IPS-18a (cell line): ENCODE measurements at regions not wholly inside any gene's neighbourhood (a gene's known extent, or its start where the extent isn't known, plus 50 kb on each side); places are given as distances from the start of the nearest gene placed in this dataset.

Experiments used
- H3K27ac ChIP-seq: one replicate; pipeline ENCODE4 v1.5.1; 2013; ENCODE audit warnings: low read length
- H3K27me3 ChIP-seq: one replicate; pipeline ENCODE4 v1.6.1; 2013; ENCODE audit warnings: mild to moderate bottlenecking, low read length; ENCODE audit not compliant: control insufficient read depth, insufficient read depth
- H3K36me3 ChIP-seq: one replicate; pipeline ENCODE4 v1.6.1; 2013; ENCODE audit warnings: low read depth, low read length; ENCODE audit not compliant: control insufficient read depth
- H3K4me1 ChIP-seq: one replicate; pipeline ENCODE4 v1.6.1; 2013; ENCODE audit warnings: low read depth, low read length; ENCODE audit not compliant: control insufficient read depth
- H3K4me3 ChIP-seq: one replicate; pipeline ENCODE4 v1.5.1; 2013; ENCODE audit warnings: low read length
- H3K9ac ChIP-seq: one replicate; pipeline ENCODE4 v1.6.1; 2013; ENCODE audit warnings: mild to moderate bottlenecking, low read length, moderate library complexity
- H3K9me3 ChIP-seq: one replicate; pipeline ENCODE4 v1.6.1; 2013; ENCODE audit warnings: low read depth, low read length; ENCODE audit not compliant: control insufficient read depth

DNA sequence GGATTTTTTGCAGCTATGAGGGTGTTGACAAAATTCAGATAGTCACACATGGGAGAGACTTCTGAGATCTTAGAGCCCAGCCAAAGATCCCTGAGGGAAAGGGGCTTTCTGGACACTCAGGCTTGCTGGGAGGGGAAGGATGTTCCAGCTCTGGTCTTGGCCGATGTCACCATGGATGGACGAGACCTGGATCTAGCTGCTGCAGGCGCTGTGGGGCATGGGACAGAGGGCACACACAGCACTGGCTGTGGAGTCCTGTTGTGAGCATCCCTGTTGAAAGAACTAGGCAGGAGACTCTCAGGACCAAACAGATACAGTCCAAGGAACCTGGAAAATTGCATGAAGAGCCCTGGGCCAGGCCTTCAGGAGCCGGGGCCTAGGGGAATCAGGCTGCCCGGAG lies 80.1 kb upstream of the SDK2 start:
- no peak overlapping the region for H3K9ac ChIP-seq
- H3K36me3 ChIP-seq: no peaks in the 10 kb centered on the region
- no peak overlapping the region for H3K27ac ChIP-seq
- no peaks in the 10 kb centered on the region for H3K27me3 ChIP-seq
- H3K4me1 ChIP-seq: no peaks in the 10 kb centered on the region
- H3K4me3 ChIP-seq: no peak overlapping the region
- H3K9me3 ChIP-seq: no peaks in the 10 kb centered on the region

GRCh38 chr17:73724990-73725389 lies 80.7 kb upstream of the SDK2 start:
- H3K27me3 ChIP-seq: no peaks in the 10 kb centered on the region

GRCh38 chr17:73725794-73726515 lies 81.7 kb upstream of the SDK2 start:
- no peak overlapping the region for H3K4me3 ChIP-seq
- H3K9ac ChIP-seq: no peak overlapping the region
- no peaks in the 10 kb centered on the region for H3K4me1 ChIP-seq
- H3K27ac ChIP-seq: no peak overlapping the region
- no peaks in the 10 kb centered on the region for H3K27me3 ChIP-seq
- H3K9me3 ChIP-seq: no peaks in the 10 kb centered on the region
- H3K36me3 ChIP-seq: no peaks in the 10 kb centered on the region

More at GRCh38 chr17:73724990-73725389, 80.7 kb upstream of the SDK2 start:
- Histone ChIP-seq H3K27ac (no peak overlapping the region), H3K9ac (no peak overlapping the region), H3K4me1 (no peaks in the 10 kb centered on the region), H3K9me3 (no peaks in the 10 kb centered on the region), H3K36me3 (no peaks in the 10 kb centered on the region), H3K4me3 (no peak overlapping the region)

GRCh38 chr17:73727941-73728340 lies 83.7 kb upstream of the SDK2 start:
- Histone ChIP-seq H3K27ac (no peak overlapping the region), H3K9ac (no peak overlapping the region), H3K36me3 (no peaks in the 10 kb centered on the region), H3K4me1 (no peaks in the 10 kb centered on the region), H3K9me3 (no peaks in the 10 kb centered on the region), H3K4me3 (no peak overlapping the region), H3K27me3 (no peaks in the 10 kb centered on the region)

GRCh38 chr17:73729101-73729500 lies 84.9 kb upstream of the SDK2 start:
- Histone ChIP-seq H3K9ac (no peak overlapping the region), H3K4me1 (no peaks in the 10 kb centered on the region), H3K4me3 (no peak overlapping the region), H3K27me3 (no peaks in the 10 kb centered on the region), H3K36me3 (no peaks in the 10 kb centered on the region), H3K9me3 (no peaks in the 10 kb centered on the region), H3K27ac (no peak overlapping the region)

GRCh38 chr17:73731733-73732132 lies 87.5 kb upstream of the SDK2 start:
- Histone ChIP-seq H3K27ac (no peak overlapping the region), H3K4me3 (no peak overlapping the region), H3K9me3 (no peaks in the 10 kb centered on the region), H3K9ac (no peak overlapping the region), H3K4me1 (peaks cover 4% of the 10 kb centered on the region), H3K27me3 (no peaks in the 10 kb centered on the region), H3K36me3 (no peaks in the 10 kb centered on the region)

GRCh38 chr17:73733517-73733916 lies 89.3 kb upstream of the SDK2 start:
- H3K9ac ChIP-seq: no peak overlapping the region
- H3K27me3 ChIP-seq: no peaks in the 10 kb centered on the region
- no peaks in the 10 kb centered on the region for H3K36me3 ChIP-seq
- H3K4me3 ChIP-seq: no peak overlapping the region
- H3K4me1 ChIP-seq: peaks cover 4% of the 10 kb centered on the region
- no peak overlapping the region for H3K27ac ChIP-seq
- H3K9me3 ChIP-seq: no peaks in the 10 kb centered on the region

GRCh38 chr17:73735245-73735644 lies 91.0 kb upstream of the SDK2 start:
- H3K27me3 ChIP-seq: no peaks in the 10 kb centered on the region
- no peaks in the 10 kb centered on the region for H3K9me3 ChIP-seq
- H3K27ac ChIP-seq: no peak overlapping the region
- peaks cover 4% of the 10 kb centered on the region for H3K4me1 ChIP-seq
- H3K9ac ChIP-seq: no peak overlapping the region
- no peaks in the 10 kb centered on the region for H3K36me3 ChIP-seq
- no peak overlapping the region for H3K4me3 ChIP-seq

- Histone ChIP-seq H3K27ac (no peak overlapping the region), H3K9ac (no peak overlapping the region), H3K27me3 (no peaks in the 10 kb centered on the region), H3K4me3 (no peak overlapping the region), H3K36me3 (no peaks in the 10 kb centered on the region), H3K9me3 (no peaks in the 10 kb centered on the region), H3K4me1 (peaks cover 9% of the 10 kb centered on the region)
Measured at GRCh38 chr17:73738751-73739575, 94.7 kb upstream of the SDK2 start.

DNA sequence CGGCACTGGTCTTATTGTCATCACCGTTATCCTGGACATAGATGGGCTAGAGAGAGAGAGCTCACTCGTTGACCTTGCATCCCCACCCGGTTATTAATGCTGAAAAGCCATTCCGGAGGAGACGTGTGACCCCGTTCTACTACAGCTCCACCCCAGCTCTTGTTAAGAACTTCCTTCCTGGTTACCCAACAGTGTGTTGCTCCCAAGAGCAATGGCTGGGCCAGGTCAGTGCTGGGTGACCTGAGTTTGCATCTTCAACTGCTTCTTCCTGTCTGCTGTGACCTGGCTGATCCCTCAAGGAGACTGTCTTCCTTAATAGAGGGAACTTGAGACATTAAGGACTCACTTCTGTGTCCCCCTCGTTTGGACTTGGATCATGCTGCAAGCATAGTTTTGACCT lies 96.1 kb upstream of the SDK2 start:
- H3K9me3 ChIP-seq: no peaks in the 10 kb centered on the region
- H3K4me1 ChIP-seq: peaks cover 9% of the 10 kb centered on the region
- no peak overlapping the region for H3K27ac ChIP-seq
- no peaks in the 10 kb centered on the region for H3K36me3 ChIP-seq
- H3K4me3 ChIP-seq: no peak overlapping the region
- no peaks in the 10 kb centered on the region for H3K27me3 ChIP-seq
- no peak overlapping the region for H3K9ac ChIP-seq

DNA sequence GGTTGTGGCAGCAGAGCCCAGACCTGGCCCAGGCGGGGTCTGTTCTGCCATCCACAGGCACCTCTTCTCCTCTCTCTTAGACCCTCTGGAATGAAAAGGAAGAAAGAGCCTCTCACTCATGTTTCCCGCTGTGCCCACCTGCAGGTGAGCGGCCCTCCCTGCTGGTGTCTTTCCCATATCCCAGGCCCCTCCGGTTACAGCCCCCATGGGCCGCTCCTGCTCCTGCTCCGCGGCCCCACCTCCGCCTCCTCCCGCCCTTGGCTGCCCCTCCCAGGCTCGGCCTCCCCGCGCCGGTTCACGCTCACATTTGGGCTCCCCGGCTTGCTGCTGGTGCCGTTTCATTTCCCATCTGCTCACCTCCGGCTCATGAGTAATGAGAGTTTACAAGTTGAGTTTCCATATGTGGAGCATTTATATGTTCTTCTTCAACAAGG lies 98.7 kb upstream of the SDK2 start:
- Histone ChIP-seq H3K36me3 (no peaks in the 10 kb centered on the region), H3K27ac (no peak overlapping the region), H3K9me3 (no peaks in the 10 kb centered on the region), H3K27me3 (no peaks in the 10 kb centered on the region), H3K9ac (no peak overlapping the region), H3K4me3 (no peak overlapping the region), H3K4me1 (peaks cover 5% of the 10 kb centered on the region)
